ENCODE measurements at regions not wholly inside any gene's neighbourhood (a gene's known extent, or its start where the extent isn't known, plus 50 kb on each side); places are given as distances from the start of the nearest gene placed in this dataset.

DNA sequence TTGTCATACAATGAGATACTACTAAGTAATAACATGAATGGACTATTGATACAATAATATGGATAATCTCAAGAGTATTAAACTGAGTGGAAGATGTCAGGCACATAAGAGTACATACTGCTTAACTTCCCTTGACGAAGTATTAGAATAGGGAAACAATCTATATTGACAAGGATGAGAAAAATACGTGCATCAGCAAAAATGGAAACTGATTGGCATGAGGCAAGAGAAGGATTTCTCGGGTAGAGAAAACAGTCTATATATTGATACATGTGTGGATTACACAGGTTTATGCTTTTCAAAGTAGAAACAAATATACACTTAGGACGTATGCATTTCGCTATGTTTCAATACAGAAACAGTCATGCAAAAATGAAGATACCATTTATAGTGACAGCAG is 57.4 kb downstream of the PRR20E start:
- no peak for ATAC-seq
- DNase-seq (ENCODE audit: low spot score): no peak

DNA sequence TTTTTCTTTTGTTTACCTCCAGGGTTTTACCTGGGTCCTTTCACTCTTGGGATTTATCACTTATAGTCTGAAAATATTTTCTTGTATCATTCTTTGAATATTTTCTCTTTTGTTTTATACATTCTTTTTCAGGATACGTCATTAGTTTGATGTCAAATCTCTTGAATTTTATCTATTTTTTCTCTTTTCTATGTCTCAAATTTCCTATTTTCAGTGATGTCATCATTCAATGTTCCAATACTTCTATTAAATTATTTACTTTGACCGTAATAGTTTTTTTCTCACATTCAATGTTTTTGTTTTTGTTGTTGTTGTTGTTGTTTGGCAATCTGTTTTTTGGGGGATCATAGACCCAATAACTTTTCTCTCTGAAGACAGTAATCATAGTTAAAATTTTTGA is 83.5 kb downstream of the PRR20E start:
- ATAC-seq: no peak
- DNase-seq (ENCODE audit: low spot score): no peak

DNA sequence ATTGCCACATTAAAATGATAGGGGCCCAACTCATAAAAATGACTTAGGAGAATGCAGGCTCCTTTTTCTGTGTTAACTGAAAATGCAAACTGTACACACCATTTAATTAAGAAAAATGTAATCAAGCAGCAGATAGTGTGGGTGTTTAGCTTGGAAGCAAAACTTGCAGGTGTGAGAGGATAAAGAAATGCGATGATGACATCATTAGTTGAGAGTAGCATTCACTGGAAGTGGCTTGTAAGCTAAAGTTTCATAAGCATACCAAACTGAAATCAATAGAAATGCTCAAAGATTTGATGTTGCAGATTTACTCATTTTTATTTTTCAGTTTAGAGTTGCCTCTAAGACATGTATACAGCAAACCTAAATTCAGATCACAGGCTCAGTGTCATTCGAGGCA is 86.6 kb downstream of the PRR20E start:
- DNase-seq (ENCODE audit: low spot score): no peak

DNA sequence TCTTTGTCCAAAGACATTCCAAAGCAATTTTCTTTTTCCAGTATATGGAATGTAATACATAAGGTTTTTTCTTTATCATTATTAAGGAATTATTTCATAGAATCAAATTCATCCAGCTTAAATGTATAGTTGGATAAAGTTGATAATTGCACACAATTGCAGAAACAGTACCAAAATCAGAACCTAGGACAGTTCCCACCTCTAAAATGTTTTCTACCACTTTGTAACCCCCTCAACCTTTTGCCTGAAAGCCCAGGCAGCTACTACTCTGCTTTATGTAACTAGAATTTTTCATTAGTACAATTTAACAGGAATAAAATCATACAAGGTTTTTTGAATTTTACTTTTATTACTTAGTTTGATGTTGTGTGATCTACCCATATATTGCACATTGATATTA is 98.0 kb downstream of the PRR20E start:
- DNase-seq (ENCODE audit: low spot score) (no peak), ATAC-seq (no peak)

More for the DNA sequence above, 86.6 kb downstream of the PRR20E start:
- ATAC-seq: no peak

DNA sequence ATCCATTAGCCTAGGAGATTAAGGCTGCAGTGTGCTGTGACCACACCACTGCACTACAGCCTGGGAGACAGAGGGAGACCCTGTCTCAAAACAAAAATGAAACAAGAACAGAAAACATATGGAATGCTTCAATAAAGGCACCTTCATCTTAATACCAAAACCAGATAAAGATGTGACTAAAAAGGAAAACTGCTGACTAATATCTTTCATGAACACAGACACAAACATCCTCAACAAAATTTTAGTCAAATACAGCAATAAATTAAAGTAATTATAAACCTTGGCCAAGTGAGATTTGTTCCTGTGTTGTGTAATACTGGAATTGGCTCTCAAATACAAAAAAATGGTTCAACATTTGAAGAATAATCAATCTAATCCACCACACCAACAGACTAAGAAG is 103.5 kb downstream of the PRR20E start:
- no peak for DNase-seq (ENCODE audit: low spot score)
- ATAC-seq: no peak

DNA sequence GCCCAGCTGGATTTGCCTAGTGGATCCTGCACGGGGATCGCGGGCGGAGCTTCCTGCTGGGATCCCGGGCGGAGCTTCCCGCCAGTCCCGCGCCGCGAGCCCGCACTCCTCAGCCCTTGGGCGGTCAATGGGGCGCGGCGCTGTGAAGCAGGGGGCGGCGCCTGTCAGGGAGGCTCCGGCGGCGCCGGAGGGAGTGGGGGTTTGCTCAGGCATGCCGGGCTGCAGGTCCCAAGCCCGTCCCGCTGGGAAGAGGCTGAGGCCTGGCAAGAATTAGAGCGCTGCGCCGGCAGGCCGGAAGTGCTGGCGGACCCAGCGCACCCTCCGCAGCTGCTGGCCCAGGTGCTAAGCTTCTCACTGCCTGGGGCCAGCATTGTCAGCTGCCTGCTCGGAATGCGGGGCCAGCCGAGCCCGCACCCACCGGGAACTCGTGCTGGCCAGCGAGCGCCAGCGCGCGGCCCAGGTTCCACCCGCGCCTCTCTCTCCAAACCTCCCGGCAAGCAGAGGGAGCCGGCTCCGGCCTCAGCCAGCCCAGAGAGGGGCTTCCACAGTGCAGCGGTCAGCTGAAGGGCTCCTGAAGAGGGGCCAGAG is 119.6 kb downstream of the PRR20E start:
- ATAC-seq: no peak

DNA sequence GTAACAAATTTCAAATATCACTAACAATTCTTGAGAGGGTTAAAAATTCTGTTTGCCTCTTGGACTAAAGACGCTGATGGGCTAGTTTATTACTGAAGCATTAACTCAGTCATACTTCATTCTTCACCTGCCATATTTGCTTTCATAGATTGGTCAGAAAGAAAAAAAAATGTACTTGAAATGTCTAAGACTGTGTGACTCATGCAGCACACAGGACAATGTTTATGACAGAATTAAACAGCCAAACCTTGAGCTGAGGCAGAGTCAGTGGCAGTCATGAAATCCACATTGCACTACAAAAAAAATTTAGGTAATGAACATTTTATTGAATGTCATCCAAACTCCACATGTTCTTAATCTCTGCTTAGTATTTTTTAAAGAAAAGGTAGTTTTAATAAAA is 135.6 kb downstream of the PRR20E start:
- ATAC-seq: no peak
- no peak for DNase-seq (ENCODE audit: low spot score)

More for the DNA sequence above, 119.6 kb downstream of the PRR20E start:
- no peak for DNase-seq (ENCODE audit: low spot score)

DNA sequence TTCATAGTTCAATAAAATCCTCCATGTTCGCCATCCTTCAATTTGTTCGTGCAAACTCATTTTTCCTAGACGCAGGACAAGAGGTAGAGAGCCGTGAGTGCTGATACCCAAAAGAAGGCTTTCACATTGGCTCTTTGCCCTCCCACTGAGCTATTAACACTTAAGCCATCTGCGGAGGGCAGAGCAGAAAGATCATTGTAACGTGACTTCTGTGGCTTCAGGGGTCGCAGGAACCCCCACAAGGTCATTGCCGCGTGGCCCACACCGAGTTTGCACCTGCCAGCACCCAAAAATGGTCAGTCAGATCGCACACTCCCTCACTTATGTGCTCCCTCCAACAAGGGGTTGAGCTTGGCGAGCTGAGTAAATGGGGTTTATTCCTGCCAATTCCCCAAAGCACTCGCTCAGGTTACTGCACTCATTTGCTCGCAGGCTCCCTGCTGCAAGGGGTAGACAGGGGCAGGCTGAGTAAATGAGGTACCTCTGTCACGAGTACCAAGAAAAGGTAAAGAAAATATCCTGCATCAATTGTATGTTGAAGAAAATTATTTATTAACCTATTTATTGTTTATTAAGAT is 144.1 kb downstream of the PRR20E start:
- no peak for ATAC-seq
- DNase-seq (ENCODE audit: low spot score): no peak

DNA sequence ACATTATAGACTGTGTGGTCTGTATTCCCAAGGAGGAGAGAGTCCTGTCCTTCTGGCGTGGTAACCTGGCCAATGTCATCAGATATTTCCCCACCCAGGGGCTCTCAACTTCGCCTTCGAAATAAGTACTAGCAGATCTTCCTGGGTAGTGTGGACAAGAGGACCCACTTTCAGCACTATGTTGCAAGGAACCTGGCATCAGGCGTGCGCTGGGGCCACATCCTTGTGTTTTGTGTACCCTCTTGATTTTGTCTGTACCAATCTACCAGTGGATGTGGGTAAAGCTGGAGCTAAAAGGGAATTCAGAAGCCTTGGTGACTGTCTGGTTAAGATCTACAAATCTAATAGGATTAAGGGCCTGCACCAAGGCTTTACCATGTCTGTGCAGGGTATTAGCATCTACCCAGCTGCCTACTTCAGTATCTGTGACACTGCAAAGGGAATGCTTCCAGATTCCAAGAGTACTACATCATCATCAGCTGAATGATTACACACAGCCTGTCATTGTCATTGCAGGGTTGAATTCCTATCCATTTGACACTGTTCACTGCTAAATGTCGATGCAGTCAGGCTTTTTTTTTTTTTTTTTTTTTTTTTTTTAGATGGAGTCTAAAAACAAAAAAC is 148.0 kb downstream of the PRR20E start:
- DNase-seq (ENCODE audit: low spot score): no peak
- no peak for ATAC-seq

DNA sequence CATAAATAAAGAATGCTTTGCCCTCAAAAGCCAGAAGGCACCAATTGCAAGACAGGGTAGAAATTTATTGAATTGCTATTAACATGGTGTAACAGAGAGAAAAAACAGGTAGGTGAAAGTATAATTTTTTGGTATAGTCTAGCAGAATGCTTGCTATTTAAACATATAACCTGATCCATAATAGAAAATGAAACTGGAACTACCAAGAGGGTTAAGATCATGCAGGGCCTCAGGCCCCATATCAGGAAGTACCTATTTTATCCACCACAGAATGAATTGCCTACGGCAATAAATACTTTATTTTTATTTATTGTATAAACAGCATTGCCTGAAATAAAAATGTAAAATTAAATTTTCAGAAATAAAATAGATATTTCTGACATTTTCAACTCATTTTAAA is 159.5 kb downstream of the PRR20E start:
- no peak for ATAC-seq
- DNase-seq (ENCODE audit: low spot score): no peak

DNA sequence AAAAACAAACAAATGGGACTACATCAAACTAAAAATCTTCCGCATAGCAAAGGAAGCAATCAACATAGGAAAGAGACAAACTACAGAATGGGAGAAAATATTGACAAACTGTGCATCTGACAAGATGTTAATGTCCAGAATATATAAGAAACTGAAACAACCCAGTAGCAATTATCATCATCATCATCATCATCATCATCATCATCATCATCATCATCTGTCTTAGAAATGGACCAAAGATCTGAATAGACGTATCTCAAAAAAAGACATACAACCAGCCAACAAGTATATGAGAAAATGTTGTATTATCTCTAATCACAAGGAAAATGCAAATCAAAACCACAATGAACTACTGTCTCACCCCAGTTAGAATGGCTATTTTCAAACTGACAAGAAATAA is 173.9 kb downstream of the PRR20E start:
- no peak for DNase-seq (ENCODE audit: low spot score)
- no peak for ATAC-seq

DNA sequence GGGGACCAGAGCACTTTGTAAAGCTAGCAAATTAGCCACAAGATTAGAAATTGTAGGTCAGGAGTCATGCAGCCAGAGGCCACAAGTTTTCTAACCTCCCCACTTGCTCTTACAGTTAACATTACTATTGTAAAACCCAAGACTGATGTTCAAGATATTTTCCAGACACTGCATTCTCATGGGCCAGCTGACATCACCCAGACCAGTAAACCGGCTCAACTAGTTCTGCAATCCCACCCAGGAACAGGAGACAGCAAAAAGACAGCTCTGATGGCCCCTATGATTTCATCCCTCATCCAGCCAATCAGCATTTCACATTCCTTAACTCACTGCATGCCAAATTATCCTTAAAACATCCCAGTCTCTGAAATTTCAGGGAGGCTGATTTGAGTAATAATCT is 178.5 kb downstream of the PRR20E start:
- no peak for ATAC-seq
- no peak for DNase-seq (ENCODE audit: low spot score)

DNA sequence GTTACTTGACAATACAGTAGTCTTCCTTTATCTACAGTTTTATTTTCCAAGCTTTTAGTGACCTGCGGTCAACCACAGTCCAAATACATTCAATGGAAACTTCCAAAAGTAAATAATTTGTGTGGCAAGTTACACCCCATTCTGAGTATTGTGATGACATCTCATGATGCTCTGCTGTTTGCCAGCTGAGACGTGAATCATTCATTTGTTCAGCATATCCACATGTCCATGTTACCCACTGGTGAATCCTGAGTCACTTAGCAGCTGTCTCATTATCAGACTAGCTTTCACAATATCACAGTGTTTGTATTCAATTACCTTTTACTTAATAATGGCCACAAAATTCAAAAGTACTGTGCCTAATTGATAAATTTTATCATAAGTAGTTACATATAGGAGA is 179.8 kb downstream of the PRR20E start:
- no peak for DNase-seq (ENCODE audit: low spot score)
- ATAC-seq: no peak

DNA sequence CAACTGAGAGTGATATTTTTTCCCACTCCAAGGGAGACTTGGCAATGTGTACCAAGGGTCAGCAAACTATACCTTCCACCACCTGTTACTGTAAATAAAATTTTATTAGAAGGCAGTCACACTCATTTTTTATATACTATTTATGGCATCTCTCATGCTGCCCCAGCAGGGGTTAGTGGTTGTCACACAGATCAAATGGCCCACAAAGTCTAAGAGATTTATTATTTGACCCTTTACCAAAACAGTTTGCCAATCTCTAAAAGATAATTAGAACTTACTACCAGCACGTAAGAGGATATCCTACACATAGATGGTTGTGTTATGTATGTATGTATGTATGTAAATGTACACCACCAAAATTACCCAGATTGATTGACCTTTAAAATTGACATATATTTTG is 185.1 kb downstream of the PRR20E start:
- no peak for ATAC-seq
- no peak for DNase-seq (ENCODE audit: low spot score)

DNA sequence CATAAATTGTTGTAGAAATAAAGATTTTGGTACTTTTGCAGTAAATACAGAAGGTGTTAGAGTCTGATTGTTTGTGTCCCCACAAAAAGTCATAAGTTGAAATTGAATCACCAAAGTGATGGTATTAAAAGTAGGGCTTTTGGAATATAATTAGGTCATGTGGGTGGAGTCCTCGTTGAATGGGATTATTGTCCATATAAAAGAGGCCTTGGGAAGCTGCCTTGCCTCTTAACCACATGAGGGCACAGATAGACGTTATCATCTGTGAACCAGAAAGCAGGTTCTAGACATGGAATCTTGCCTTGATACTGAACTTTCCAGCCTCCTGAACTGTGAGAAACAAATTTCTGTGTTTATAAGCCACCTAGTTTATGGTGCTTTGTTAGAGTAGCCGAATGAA is 186.8 kb downstream of the PRR20E start:
- ATAC-seq: no peak

DNA sequence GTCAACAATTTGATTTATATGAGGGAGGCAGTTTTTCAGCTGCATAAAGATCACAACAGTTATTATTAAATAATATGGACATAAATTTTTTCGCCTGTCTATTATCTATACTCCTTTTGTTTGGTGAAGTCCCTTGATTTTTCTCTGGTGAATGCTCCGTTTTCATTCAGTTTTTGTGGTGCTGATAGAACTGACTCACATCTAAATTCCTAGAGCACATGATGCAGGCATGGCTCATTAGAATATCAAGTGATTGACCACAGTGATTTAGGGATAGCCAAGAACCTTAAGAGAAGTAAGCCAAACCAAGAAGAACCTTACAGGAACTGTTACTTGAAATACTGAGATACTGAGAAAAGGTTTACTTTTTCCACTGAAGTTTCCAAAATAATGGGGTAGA is 208.9 kb downstream of the PRR20E start:
- DNase-seq (ENCODE audit: low spot score) (no peak), ATAC-seq (no peak)

More for the DNA sequence above, 186.8 kb downstream of the PRR20E start:
- no peak for DNase-seq (ENCODE audit: low spot score)

DNA sequence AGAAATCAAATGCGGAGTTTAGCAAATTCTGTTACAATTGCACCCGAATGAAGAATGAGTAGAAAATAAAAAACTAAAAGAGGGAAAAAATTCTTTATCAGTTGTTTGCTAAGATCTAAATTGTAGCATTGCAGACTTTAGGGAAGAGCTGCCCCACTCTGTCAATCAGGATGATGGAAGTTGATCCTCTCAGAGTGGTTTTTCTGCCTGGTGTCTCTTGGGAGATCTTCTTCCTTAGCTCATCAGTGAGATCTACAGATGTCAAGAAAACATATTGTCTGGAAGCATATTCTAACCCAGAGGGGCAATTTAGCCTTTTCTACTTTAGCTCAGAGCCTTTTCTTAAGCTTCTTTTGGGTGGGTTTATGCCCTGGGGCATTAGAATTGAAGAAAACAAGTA is 223.2 kb upstream of the PCDH17 start:
- ATAC-seq (no peak), DNase-seq (ENCODE audit: low spot score) (no peak)

DNA sequence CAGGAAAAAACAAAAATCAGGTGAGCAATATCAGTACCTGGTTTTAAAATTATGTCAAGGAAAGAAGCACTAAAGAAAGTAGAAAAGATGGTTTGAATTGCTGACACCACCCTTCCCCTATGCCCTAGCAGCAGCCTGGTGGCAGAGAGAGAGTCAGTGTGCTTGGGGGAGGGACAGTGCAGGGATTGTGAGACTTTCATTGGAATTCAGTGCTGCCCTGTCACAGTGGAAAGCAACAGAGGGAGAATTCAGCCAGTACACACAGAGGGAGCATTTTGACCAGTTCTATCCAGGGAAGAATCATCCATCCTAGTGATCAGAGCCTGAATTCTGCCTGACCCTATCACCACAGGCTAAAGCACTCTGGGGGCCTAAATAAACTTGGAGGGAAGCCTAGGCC is 222.4 kb upstream of the PCDH17 start:
- ATAC-seq (no peak), DNase-seq (ENCODE audit: low spot score) (no peak)

DNA sequence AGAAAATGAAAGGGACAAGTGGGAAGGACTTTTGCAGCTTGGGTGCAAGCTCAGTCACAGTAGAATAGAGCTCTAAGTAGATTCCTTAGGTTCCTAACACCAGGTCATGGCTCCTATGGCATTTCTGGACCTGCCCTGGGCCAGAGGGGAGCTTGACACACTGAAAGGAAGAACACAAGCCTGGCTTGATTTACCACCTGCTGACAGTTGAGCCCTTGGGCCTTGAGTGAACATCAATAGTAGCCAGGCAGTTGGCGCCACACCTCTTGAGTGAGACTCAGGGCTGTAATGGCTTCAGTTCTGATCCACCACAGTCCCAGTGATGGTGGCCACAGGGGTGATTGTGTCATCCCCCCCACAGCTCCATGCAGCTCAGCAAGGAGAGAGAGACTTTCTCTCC is 221.9 kb upstream of the PCDH17 start:
- no peak for DNase-seq (ENCODE audit: low spot score)
- ATAC-seq: no peak

DNA sequence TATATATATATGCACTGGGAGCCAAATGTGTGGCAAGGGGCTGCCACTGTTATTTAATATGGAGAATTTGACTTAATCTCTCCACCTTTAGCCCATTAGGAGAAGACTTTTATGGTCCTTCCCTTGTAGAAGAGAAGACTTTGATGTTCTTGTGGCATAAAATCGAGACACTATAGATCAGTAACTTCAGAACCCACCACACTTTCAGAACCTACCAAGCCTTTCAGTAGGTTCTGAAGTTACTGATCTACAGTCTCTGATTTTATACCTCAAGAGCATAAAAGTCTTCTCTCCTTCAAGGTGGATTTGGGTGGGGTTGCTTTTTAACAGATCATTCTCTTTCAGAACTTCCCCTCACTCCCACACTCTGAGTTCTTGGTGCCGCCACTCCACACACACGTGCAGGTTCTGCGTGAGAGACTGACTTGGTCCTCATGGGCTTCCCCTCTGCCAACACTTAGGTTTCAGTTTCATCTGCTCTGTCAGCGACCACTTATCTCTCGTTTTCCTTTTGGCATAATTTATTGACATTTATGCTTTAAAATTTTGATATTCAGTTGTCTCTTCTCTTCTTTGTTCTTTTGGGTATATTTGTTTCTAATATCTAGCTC is 213.4 kb upstream of the PCDH17 start:
- DNase-seq (ENCODE audit: low spot score) (peak; percentile 48), ATAC-seq (peak; percentile 95)

DNA sequence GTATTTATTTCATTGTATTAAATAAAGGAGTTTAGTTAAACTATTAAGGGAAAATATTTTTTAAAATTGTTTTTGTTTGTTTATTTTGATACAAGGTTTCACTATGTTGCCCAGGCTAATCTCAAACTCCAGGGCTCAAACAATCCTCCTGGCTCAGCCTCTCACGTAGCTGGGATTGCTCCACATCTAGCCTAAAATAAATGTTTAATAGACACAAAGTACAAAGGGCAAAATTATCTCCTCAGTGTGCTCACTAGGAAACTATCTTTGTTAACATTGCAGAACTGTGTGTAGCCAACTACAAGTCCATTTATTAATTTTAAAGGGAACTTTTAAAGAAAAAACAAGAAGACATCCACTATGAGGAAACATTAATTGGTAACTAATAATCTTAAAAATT is 207.2 kb upstream of the PCDH17 start:
- peak; percentile 98 for ATAC-seq
- peak; percentile 58 for DNase-seq (ENCODE audit: low spot score)

DNA sequence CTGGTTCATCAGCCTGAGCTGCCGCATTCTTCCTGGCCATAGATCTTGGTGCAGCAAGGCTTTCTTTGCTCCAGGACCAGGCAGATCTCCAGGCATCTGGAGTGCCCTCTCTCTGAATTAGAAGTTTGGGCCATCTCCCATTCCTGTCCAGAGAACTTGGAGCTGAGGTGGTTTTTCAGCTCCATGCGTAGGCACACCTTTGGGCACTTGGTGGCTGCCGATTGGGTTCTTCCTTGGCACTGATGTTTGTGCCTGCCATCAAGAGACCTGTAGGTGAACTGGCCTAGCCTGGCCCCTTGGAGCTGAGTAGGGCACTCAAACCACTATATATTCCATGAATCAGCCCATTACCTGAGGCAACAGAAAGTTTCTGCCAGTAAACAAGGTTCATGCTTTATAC is 206.0 kb upstream of the PCDH17 start:
- no peak for DNase-seq (ENCODE audit: low spot score)
- ATAC-seq: no peak
